Lung (tissue), 11 donors: ENCODE measurements at regions not wholly inside any gene's neighbourhood (a gene's known extent, or its start where the extent isn't known, plus 50 kb on each side); places are given as distances from the start of the nearest gene placed in this dataset.

Experiments used
- ATAC-seq: fragments of 200-7000 bp; cut with Tn5 transposase; one replicate; pipeline ENCODE4 v1.9.1; 2020; ENCODE audit warnings: moderate number of reproducible peaks; ENCODE audit not compliant: insufficient read depth, low FRiP score
- DNase-seq, 3 donors: peaks; one replicate each; pipeline ENCODE4 v3.0.0-alpha.2; 2013 to 2017
- H3K27ac ChIP-seq, 2 donors: one replicate each; pipeline ENCODE4 v1.5.1; 2013; ENCODE audit warnings: mild to moderate bottlenecking in 2 of 2, moderate library complexity in 2 of 2, control low read depth in 1 of 2, inconsistent platforms in 1 of 2, low read depth in 1 of 2, low read length in 1 of 2
- H3K27me3 ChIP-seq, 3 donors: one replicate each; pipeline ENCODE4 v1.5.1; 2013; ENCODE audit warnings: low read length in 2 of 3; ENCODE audit not compliant: control insufficient read depth in 3 of 3, insufficient read depth in 3 of 3
- H3K36me3 ChIP-seq, 4 donors: one replicate each; pipeline ENCODE4 v1.5.1; 2013; ENCODE audit warnings: low read length in 4 of 4, mild to moderate bottlenecking in 1 of 4, moderate library complexity in 1 of 4; ENCODE audit not compliant: control insufficient read depth in 4 of 4, insufficient read depth in 4 of 4
- H3K4me1 ChIP-seq, 5 donors: one replicate each; pipeline ENCODE4 v1.5.1; 2013; ENCODE audit warnings: low read length in 5 of 5, mild to moderate bottlenecking in 2 of 5, moderate library complexity in 1 of 5; ENCODE audit not compliant: control insufficient read depth in 5 of 5, insufficient read depth in 5 of 5
- H3K4me3 ChIP-seq: one replicate; pipeline ENCODE4 v1.5.1; 2013; ENCODE audit warnings: mild to moderate bottlenecking, control low read depth, moderate library complexity
- H3K9ac ChIP-seq, 2 donors: one replicate each; pipeline ENCODE4 v1.5.1; 2013; ENCODE audit warnings: low read length in 2 of 2, control low read depth in 1 of 2; ENCODE audit not compliant: insufficient read depth in 1 of 2
- H3K9me3 ChIP-seq, 4 donors: one replicate each; pipeline ENCODE4 v1.5.1; 2013; ENCODE audit warnings: low read length in 3 of 4, mild to moderate bottlenecking in 1 of 4, moderate library complexity in 1 of 4; ENCODE audit not compliant: control insufficient read depth in 4 of 4, insufficient read depth in 3 of 4
- WGBS, 2 donors: extraction: QIAGEN DNeasy Blood & Tissue Kit; methylation state at CpG; one replicate each; pipeline ENCODE4 v1.1.7; 2013; 5-methylcytosine and 5-hydroxymethylcytosine counted together
- TF ChIP-seq, protein P1 (sequence below): IDR thresholded peaks from 2 replicates; pipeline ENCODE4 v1.5.1; 2012; ENCODE audit warnings: mild to moderate bottlenecking; ENCODE audit errors: control extremely low read depth, extremely low read depth
- donor health status: control.
- donor health status: control.
- donor health status: Bipolar disorder and iron deficiency.
- donor health status: healthy.
- donor health status: DM: yes; HTN: yes; CAD: no.

- TF ChIP-seq, protein P1, sequence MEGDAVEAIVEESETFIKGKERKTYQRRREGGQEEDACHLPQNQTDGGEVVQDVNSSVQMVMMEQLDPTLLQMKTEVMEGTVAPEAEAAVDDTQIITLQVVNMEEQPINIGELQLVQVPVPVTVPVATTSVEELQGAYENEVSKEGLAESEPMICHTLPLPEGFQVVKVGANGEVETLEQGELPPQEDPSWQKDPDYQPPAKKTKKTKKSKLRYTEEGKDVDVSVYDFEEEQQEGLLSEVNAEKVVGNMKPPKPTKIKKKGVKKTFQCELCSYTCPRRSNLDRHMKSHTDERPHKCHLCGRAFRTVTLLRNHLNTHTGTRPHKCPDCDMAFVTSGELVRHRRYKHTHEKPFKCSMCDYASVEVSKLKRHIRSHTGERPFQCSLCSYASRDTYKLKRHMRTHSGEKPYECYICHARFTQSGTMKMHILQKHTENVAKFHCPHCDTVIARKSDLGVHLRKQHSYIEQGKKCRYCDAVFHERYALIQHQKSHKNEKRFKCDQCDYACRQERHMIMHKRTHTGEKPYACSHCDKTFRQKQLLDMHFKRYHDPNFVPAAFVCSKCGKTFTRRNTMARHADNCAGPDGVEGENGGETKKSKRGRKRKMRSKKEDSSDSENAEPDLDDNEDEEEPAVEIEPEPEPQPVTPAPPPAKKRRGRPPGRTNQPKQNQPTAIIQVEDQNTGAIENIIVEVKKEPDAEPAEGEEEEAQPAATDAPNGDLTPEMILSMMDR = peak; percentile 16
- no peaks in the 10 kb centered on the region for H3K36me3 ChIP-seq
- no peaks in the 10 kb centered on the region for H3K4me1 ChIP-seq
- WGBS, 2 donors = 42 to 56% methylated on average over 2 of the region's 2 CpGs
- DNase-seq (peak in 1 of 3 donors; percentile 11), ATAC-seq (no peak)
- H3K27me3 ChIP-seq = no peaks in the 10 kb centered on the region
- no peaks in the 10 kb centered on the region for H3K9me3 ChIP-seq
- no peak overlapping the region for H3K27ac ChIP-seq
- H3K4me3 ChIP-seq = no peak overlapping the region
- H3K9ac ChIP-seq = no peak overlapping the region
Measured at GRCh38 chr1:25148673-25149300, 83.5 kb downstream of the SYF2 start.

- DNase-seq (no peak), ATAC-seq (no peak)
- Histone ChIP-seq H3K27me3 (no peaks in the 10 kb centered on the region), H3K36me3 (no peaks in the 10 kb centered on the region), H3K4me1 (no peaks in the 10 kb centered on the region), H3K4me3 (no peak overlapping the region), H3K9ac (no peak overlapping the region), H3K27ac (no peak overlapping the region), H3K9me3 (no peaks in the 10 kb centered on the region)
- WGBS, 2 donors = 58 to 72% methylated on average over 15 of the region's 15 CpGs
- TF ChIP-seq, protein P1 = no peak
Measured at GRCh38 chr1:25146451-25146855, 85.8 kb downstream of the SYF2 start.

- Histone ChIP-seq H3K9me3 (no peaks in the 10 kb centered on the region), H3K36me3 (no peaks in the 10 kb centered on the region), H3K9ac (no peak overlapping the region), H3K4me1 (no peaks in the 10 kb centered on the region), H3K4me3 (no peak overlapping the region), H3K27ac (no peak overlapping the region), H3K27me3 (no peaks in the 10 kb centered on the region)
- TF ChIP-seq, protein P1 = no peak
- 77 to 84% methylated on average over 17 of the region's 17 CpGs for WGBS, 2 donors
- no peak for ATAC-seq
- DNase-seq = no peak
Measured at GRCh38 chr1:25145775-25146393, 86.4 kb downstream of the SYF2 start.
